Activated naive CD4-positive, alpha-beta T cell treated with anti-CD3 and anti-CD28 coated beads for 36 hours (primary cell): ENCODE measurements at regions not wholly inside any gene's neighbourhood (a gene's known extent, or its start where the extent isn't known, plus 50 kb on each side); places are given as distances from the start of the nearest gene placed in this dataset.

Experiments used
- CTCF ChIA-PET: fragments of 350-600 bp; sonication (Branson Sonifier 250); formaldehyde crosslinking; loops from one replicate; lab custom pipeline; 2021; ENCODE audit warnings: antibody characterized with exemption; lab: Charles Lee
- DNase-seq: peaks from one replicate; pipeline ENCODE4 v3.0.0-alpha.2; 2020
- H3K27ac Mint-ChIP-seq: one replicate; pipeline ENCODE4 v1.8.0; 2021; ENCODE audit warnings: mild to moderate bottlenecking, mixed read lengths
- H3K27me3 Mint-ChIP-seq: one replicate; pipeline ENCODE4 v1.8.0; 2021; ENCODE audit warnings: low read depth, mixed read lengths
- H3K36me3 Mint-ChIP-seq: one replicate; pipeline ENCODE4 v1.8.0; 2021; ENCODE audit warnings: low read depth, mixed read lengths
- H3K4me1 Mint-ChIP-seq: one replicate; pipeline ENCODE4 v1.8.0; 2021; ENCODE audit warnings: low read depth, mixed read lengths
- H3K4me3 Mint-ChIP-seq: one replicate; pipeline ENCODE4 v1.8.0; 2021; ENCODE audit warnings: mild to moderate bottlenecking, moderate library complexity, mixed read lengths
- H3K9me3 Mint-ChIP-seq: one replicate; pipeline ENCODE4 v1.8.0; 2021; ENCODE audit warnings: mixed read lengths
- intact Hi-C: fragments of 100-400 bp; cut with micrococcal nuclease; formaldehyde crosslinking; loops from one replicate; pipeline ENCODE4 v1.15.1; 2023

- H3K4me1 Mint-ChIP-seq, result no peaks in the 10 kb centered on the region
- no peak for DNase-seq
- no peak overlapping the region for H3K27ac Mint-ChIP-seq
- H3K4me3 Mint-ChIP-seq, result no peak overlapping the region
- no peaks in the 10 kb centered on the region for H3K36me3 Mint-ChIP-seq
- CTCF ChIA-PET, result interaction anchor here (0.6 kb wide), 1 partner anchor 33 kb away, joined by 3 read pairs; no protein-coding TSS in a partner anchor
- intact Hi-C loops, result no loop called here
- H3K27me3 Mint-ChIP-seq, result no peaks in the 10 kb centered on the region
- no peaks in the 10 kb centered on the region for H3K9me3 Mint-ChIP-seq
Measured at GRCh38 chr2:207416900-207417299, 112.9 kb upstream of the CREB1 start.

GRCh38 chr2:207417301-207417718, 112.5 kb upstream of the CREB1 start:
- Mint-ChIP-seq H3K27me3 (no peaks in the 10 kb centered on the region), H3K36me3 (no peaks in the 10 kb centered on the region), H3K4me3 (no peak overlapping the region), H3K27ac (no peak overlapping the region), H3K9me3 (no peaks in the 10 kb centered on the region), H3K4me1 (no peaks in the 10 kb centered on the region)
- no peak for DNase-seq
- intact Hi-C loops, result no loop called here
- CTCF ChIA-PET, result interaction anchor here (0.6 kb wide), 1 partner anchor 34 kb away, joined by 3 read pairs; no protein-coding TSS in a partner anchor

DNA sequence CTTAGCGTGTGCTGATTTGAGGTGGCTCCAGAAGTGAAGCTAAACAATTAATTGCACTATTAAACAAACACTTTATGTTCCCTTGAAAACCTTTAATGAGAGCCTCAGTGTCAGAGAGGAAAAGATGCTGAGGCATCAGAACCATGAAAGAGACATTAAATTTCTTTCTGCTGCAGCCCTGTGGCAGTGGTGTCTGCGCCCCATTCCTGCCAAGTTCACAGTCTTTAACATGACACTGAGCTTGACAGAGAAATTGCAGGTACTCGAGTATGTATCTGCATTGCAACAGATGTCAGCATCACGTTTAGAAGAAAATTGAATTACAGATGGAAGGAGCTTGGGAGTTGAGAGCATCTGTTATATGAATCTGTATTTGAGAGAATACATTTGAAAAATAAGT, 111.3 kb upstream of the CREB1 start:
- no peak overlapping the region for H3K4me3 Mint-ChIP-seq
- no peaks in the 10 kb centered on the region for H3K9me3 Mint-ChIP-seq
- no peak for DNase-seq
- H3K27me3 Mint-ChIP-seq, result no peaks in the 10 kb centered on the region
- CTCF ChIA-PET, result no interaction called here
- H3K4me1 Mint-ChIP-seq, result no peaks in the 10 kb centered on the region
- H3K27ac Mint-ChIP-seq, result no peak overlapping the region
- no peaks in the 10 kb centered on the region for H3K36me3 Mint-ChIP-seq
- intact Hi-C loops, result no loop called here

DNA sequence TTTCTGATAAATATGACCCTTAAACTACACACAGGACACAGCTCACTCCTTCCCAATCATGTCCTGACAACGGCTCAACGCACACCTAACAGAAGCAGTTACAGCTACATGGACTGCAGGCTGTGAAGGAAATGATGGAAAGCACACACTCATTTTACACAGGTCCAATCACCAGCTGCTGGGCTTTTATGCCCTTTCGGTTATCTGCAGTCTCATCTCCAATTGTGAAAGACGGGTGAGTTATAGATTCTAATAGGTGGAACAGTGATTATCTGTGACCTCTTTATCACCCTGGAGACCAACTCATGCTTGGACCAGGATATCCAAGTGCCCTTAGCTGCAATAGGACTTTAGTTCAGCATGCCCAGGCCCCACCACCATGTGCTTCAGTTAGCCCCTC, 110.4 kb upstream of the CREB1 start:
- Mint-ChIP-seq H3K36me3 (no peaks in the 10 kb centered on the region), H3K4me3 (no peak overlapping the region), H3K27me3 (no peaks in the 10 kb centered on the region), H3K9me3 (no peaks in the 10 kb centered on the region), H3K4me1 (peaks cover 8% of the 10 kb centered on the region), H3K27ac (no peak overlapping the region)
- DNase-seq, result no peak
- intact Hi-C loops, result no loop called here
- CTCF ChIA-PET, result no interaction called here

DNA sequence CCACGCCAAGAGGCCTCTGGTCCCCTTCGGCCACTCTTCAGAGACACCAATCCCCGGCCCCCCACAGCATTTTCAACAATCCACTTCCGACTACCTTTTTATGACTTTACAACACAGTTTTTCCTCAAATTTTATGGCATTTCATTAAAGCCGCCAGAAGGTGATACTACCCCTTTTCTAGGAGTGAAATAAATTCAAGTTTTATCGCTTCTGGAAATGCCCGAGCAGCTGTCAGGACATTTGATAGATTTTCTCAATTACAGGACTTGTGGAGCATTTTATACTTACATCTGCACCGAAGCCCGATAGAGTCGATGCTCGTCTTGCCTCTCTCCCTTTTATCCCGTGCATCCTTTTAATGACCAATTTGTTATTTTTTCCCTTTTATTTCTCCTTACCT, 108.1 kb upstream of the CREB1 start:
- intact Hi-C loops, result no loop called here
- Mint-ChIP-seq H3K27me3 (no peaks in the 10 kb centered on the region), H3K9me3 (no peaks in the 10 kb centered on the region), H3K4me1 (peaks cover 8% of the 10 kb centered on the region), H3K4me3 (no peak overlapping the region), H3K27ac (no peak overlapping the region), H3K36me3 (no peaks in the 10 kb centered on the region)
- CTCF ChIA-PET, result no interaction called here
- no peak for DNase-seq

DNA sequence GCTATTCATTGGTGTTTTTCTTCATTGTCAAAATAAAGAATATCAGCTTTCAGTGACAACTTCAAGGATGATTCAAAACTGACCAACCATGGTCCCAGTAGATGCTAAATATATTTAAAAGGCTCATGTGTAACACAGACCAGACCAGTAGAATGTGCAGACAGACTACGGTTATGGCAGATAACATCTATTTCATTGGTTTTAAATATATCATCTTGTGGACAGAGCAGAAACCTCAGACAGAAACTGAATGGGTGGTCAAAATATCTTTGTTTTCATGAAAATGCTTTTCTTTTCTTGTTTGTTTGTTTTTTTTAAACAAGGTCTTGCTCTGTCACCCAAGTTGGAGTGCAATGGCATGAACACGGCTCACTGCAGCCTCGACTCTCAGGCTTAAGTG, 107.4 kb upstream of the CREB1 start:
- intact Hi-C loops, result no loop called here
- Mint-ChIP-seq H3K36me3 (no peaks in the 10 kb centered on the region), H3K27me3 (no peaks in the 10 kb centered on the region), H3K4me1 (peaks cover 8% of the 10 kb centered on the region), H3K4me3 (no peak overlapping the region), H3K27ac (no peak overlapping the region), H3K9me3 (no peaks in the 10 kb centered on the region)
- CTCF ChIA-PET, result no interaction called here
- DNase-seq, result no peak

GRCh38 chr2:207423886-207424285, 105.9 kb upstream of the CREB1 start:
- peak; percentile 45 for DNase-seq
- H3K27ac Mint-ChIP-seq, result no peak overlapping the region
- no peaks in the 10 kb centered on the region for H3K27me3 Mint-ChIP-seq
- no peak overlapping the region for H3K4me3 Mint-ChIP-seq
- intact Hi-C loops, result no loop called here
- no peaks in the 10 kb centered on the region for H3K36me3 Mint-ChIP-seq
- CTCF ChIA-PET, result no interaction called here
- H3K4me1 Mint-ChIP-seq, result peaks cover 8% of the 10 kb centered on the region
- H3K9me3 Mint-ChIP-seq, result no peaks in the 10 kb centered on the region

DNA sequence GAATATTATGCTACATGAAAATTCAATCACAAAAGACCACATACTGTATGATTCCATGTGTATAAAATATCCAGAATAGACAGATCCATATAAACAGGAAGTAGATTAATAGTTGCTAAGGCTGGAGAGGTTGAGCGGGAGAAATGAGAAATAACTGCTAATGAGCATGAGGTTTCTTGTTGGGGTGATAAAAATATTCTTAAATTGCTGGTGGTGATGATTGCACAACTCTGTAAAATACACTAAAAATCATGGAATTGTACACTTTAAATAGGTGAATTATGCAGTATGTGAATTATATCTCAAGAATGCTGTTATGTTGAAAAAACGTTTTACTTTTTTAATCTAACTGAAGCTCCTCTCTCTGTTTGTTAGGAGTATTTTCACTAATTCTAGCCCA, 101.8 kb upstream of the CREB1 start:
- intact Hi-C loops, result no loop called here
- no peaks in the 10 kb centered on the region for H3K36me3 Mint-ChIP-seq
- CTCF ChIA-PET, result no interaction called here
- H3K4me1 Mint-ChIP-seq, result peaks cover 8% of the 10 kb centered on the region
- H3K27ac Mint-ChIP-seq, result no peak overlapping the region
- no peak overlapping the region for H3K4me3 Mint-ChIP-seq
- H3K27me3 Mint-ChIP-seq, result no peaks in the 10 kb centered on the region
- DNase-seq, result no peak
- no peaks in the 10 kb centered on the region for H3K9me3 Mint-ChIP-seq

DNA sequence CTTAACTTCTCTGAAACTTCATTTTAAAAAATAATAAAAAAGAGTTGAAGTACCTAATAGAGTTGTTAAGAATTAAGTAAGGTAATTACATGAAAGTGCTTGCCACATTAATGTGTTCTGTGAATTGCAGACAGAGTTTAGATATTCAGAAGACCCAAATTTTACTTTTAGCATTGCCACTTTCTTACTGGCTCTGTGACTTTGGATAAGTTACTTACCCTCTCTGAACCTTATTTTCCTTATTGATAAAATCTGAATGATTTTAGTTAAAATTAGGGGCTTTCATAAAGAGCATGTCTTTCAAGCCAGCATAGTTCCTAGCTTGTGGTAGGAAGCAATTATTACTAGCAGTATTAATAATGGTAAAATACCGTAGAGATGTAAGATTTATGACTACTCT, 101.2 kb upstream of the CREB1 start:
- H3K36me3 Mint-ChIP-seq, result no peaks in the 10 kb centered on the region
- H3K4me1 Mint-ChIP-seq, result peaks cover 7% of the 10 kb centered on the region

GRCh38 chr2:207432453-207432852, 97.3 kb upstream of the CREB1 start:
- no peaks in the 10 kb centered on the region for H3K4me1 Mint-ChIP-seq
- H3K27ac Mint-ChIP-seq, result no peak overlapping the region
- no peak for DNase-seq
- H3K4me3 Mint-ChIP-seq, result no peak overlapping the region
- no peaks in the 10 kb centered on the region for H3K9me3 Mint-ChIP-seq
- no peaks in the 10 kb centered on the region for H3K27me3 Mint-ChIP-seq
- no peaks in the 10 kb centered on the region for H3K36me3 Mint-ChIP-seq
- intact Hi-C loops, result no loop called here
- CTCF ChIA-PET, result interaction anchor here (1.1 kb wide), 1 partner anchor 17 kb away, joined by 3 read pairs; no protein-coding TSS in a partner anchor

More for the DNA sequence above, 101.2 kb upstream of the CREB1 start:
- no peak overlapping the region for H3K27ac Mint-ChIP-seq
- no peaks in the 10 kb centered on the region for H3K27me3 Mint-ChIP-seq
- CTCF ChIA-PET, result no interaction called here
- intact Hi-C loops, result no loop called here
- H3K9me3 Mint-ChIP-seq, result no peaks in the 10 kb centered on the region
- H3K4me3 Mint-ChIP-seq, result no peak overlapping the region
- no peak for DNase-seq

DNA sequence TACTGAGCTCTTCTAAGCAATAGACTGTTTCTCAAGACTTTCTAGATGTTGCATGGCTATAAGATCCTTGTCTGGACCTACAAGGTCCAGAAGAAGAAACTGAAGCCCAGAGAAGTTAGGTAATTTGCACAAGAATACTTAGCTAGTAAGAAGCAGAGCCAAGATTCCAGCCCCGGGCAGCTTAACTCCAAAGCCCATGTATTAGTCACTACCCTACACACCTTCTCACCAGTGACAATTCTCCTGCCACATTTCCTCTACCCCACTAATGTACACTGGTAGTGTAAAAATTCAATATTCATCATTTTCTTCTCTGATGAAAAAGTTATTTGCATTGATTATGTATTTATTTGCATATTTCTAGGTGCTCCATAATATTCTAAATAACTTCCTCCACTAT, 95.5 kb upstream of the CREB1 start:
- intact Hi-C loops, result no loop called here
- H3K4me1 Mint-ChIP-seq, result no peaks in the 10 kb centered on the region
- H3K27ac Mint-ChIP-seq, result no peak overlapping the region
- no peak overlapping the region for H3K4me3 Mint-ChIP-seq
- no peak for DNase-seq
- no peaks in the 10 kb centered on the region for H3K9me3 Mint-ChIP-seq
- CTCF ChIA-PET, result no interaction called here
- no peaks in the 10 kb centered on the region for H3K27me3 Mint-ChIP-seq
- no peaks in the 10 kb centered on the region for H3K36me3 Mint-ChIP-seq

DNA sequence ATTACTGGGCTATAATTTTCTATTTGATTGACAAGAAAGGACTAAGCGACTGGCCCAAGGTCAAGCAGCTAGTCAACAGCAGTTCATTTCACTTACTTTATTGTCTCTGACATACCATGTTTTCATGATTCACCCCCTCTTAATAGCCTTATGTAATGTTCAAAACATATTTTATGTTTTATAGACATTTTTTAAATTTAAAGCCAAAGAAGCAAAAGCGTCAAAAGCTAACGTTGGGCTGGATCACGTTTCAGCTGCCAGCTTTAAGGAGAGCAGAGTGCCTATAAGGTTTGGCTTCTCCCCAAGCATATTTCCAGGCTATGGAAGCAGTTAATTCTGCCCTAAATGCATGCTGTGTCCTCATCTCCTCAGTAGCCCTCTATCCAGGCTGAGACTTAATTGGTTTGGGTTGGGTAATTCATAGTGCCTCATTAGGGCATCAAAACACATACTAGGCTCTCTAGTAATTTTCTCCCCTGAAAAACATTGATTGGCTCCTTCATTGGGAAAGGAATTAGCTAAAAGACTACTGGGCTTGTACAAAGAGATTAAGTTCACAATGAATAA, 94.8 kb upstream of the CREB1 start:
- no peak for DNase-seq
- no peaks in the 10 kb centered on the region for H3K36me3 Mint-ChIP-seq
- no peaks in the 10 kb centered on the region for H3K9me3 Mint-ChIP-seq
- H3K27me3 Mint-ChIP-seq, result no peaks in the 10 kb centered on the region
- H3K4me1 Mint-ChIP-seq, result no peaks in the 10 kb centered on the region
- H3K4me3 Mint-ChIP-seq, result no peak overlapping the region
- CTCF ChIA-PET, result no interaction called here
- no peak overlapping the region for H3K27ac Mint-ChIP-seq
- intact Hi-C loops, result no loop called here

DNA sequence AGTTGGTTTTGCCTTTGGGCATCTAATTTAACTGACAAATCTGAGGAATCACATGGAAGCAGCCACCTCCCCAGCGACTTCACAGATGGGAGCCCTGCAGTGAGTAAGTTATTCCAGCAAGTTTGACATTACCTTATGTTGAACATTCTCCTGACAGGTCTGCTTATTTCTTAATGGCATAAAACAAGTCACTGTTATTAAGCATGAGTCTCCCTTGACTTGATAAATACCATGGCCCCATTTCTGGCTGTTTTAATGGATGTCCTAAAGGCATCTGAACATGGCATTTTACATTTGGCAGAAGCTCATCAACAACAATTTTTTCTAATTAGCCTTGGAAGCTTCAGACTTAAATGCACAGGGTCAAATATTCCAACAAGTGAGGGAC, 92.6 kb upstream of the CREB1 start:
- Mint-ChIP-seq H3K4me1 (no peaks in the 10 kb centered on the region), H3K9me3 (no peaks in the 10 kb centered on the region), H3K4me3 (no peak overlapping the region), H3K27ac (no peak overlapping the region), H3K27me3 (no peaks in the 10 kb centered on the region), H3K36me3 (no peaks in the 10 kb centered on the region)
- intact Hi-C loops, result no loop called here
- CTCF ChIA-PET, result no interaction called here
- no peak for DNase-seq
